HT1080 (cell line): ENCODE measurements at regions not wholly inside any gene's neighbourhood (a gene's known extent, or its start where the extent isn't known, plus 50 kb on each side); places are given as distances from the start of the nearest gene placed in this dataset.
"Not testable (repeated sequence)": the region's sequence is repeated elsewhere in the genome, so short reads cannot be mapped to it uniquely, and the experiment has no call there.

ENCODE experiments used
- DNase-seq: peaks from one replicate; pipeline ENCODE4 v3.0.0-alpha.2; 2015; ENCODE audit warnings: low read depth

DNA sequence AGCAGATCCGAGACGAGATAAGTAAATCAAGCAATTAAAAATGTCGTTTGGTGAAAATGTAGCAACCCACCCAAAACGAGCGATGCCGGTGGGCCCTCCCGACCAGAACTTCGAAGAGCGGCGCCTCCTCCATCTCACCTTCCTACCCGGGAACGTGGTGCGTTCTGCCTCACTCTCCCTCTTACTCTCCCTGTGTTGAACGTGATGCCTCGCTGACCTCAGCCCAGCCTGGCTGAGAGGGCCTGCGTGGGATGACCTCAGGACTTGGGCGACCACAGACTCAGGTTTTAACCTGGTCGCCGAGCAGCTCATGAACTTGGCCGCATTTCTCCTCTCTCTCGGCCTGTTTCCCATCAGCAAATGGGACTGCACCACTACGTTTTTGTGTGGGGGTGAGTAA is 69.7 kb upstream of the RPL38 start:
- no peak for DNase-seq

DNA sequence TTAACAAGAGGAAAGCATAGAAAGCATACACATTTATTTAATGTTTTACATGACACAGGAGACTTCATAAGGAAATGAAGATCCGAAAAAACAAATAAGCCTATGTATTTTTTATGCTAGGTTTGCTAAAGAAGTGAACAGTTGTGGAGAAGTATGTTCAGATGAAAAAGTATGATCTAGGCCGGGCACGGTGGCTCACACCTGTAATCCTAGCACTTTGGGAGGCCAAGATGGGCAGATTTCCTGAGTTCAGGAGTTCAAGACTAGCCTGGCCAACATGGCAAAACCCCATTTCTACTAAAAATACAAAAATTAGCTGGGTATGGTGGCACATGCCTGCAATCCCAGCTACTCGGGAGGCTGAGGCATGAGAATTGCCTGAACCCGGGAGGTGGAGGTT is 69.2 kb upstream of the RPL38 start:
- DNase-seq: not testable (repeated sequence)

DNA sequence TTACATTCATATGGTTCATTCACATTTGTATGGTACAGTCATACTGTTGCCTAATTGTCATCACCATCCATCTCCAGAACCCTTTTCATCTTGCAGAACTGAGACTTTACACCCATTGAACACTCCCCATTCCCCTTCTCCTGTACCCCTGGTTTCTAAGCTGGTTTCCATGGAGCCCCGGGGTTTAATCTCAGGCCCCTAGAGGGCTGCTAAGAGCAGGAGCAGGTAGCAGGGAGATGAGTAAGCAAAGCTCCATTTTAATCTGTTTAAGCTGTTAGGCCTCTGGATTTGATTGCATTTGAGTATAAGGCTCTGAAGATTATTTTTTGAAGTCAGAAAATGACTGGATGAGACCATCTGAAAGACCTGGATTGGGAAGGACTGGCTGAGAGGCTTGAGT is 68.5 kb upstream of the RPL38 start:
- DNase-seq: no peak

DNA sequence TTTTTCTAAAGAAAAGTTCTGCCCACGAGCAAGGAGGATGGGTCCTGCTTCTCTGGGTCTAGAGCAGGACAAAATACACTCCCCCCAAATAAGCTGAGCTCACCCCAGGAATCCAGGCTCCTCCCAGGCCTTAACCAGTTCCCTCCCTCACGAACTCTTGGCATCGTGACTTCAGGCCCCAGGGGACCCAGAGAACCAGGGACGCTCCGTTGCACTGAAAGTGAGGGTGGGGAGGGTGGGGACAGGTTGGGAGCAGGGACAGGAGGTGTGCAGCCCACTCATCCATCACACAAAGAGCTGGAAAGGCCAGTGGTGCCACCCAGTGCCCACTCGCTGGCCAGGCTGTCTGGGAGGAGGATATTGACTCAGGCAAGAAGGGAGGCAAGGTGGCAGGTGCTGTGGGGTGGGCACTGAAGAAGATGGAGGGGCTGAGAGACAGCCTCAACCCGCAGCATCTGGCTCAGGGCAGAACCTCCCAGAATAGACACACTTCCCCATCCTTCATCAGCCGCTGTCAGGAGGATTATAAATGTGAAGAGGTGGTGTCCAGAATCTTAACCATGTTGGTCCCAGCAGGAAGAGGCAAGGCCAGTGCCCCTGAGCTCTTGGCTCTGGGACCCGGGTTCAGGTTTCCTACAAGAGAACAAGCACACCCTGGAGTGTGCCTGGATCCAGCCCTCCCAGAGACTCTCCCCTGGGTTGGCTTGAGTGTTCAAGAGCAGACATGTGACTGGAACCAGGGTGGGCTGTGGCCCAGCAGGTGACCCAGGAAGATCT is 67.9 kb upstream of the RPL38 start:
- DNase-seq: no peak

DNA sequence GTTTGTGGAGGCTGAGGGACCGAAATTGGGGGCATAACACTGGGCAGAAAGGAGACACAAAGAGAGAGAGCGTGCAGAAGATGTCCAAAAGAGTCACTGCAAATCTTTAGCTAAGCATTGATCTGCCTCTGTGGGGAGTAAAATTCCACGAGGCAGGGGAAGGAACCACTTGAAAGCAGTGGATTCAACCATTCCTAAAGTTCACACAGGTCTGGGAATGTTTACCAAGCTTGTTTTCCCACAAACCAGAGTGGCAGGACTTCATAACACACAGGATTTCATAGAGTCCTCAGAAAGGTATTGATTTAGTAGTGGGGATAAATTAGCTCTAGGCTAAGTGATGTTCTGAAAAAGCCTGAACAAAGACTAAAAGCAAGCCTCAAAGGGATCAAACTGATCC is 66.1 kb upstream of the RPL38 start:
- no peak for DNase-seq

DNA sequence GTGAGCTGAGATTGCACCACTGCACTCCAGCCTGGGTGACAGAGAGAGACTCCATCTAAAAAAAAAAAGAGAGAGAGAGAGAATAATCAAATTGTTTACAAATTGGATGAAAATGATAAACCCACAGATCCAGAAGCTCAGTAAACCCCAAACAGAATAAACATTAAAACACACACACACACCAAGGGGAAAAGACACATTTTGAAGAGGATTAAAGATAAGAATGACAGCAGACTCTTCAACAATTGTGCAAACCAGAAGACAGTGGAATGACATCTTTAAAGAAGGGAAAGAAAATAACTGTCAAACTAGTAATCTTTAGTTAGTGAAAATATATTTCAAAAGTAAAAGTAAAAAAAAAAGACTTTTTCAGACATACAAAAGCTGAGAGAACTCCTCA is 64.4 kb upstream of the RPL38 start:
- DNase-seq: no peak

DNA sequence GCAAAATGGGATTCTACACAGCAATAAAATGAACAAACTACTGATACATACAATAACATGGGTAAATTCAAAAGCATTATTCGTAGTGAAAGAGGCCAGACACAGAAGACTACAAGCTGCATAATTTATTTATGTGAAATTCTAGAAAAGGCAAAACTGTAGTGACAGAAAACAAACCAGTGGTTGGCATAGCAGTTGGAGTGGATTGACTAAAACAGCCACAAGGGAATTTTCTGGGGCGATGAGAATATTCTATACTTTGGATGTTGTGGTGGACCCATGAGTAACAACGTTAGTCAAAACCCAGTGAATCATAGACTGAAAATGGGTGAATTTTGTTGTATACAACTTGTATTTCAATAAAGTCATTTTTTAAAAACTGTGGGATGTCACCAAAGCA is 63.2 kb upstream of the RPL38 start:
- DNase-seq: no peak

DNA sequence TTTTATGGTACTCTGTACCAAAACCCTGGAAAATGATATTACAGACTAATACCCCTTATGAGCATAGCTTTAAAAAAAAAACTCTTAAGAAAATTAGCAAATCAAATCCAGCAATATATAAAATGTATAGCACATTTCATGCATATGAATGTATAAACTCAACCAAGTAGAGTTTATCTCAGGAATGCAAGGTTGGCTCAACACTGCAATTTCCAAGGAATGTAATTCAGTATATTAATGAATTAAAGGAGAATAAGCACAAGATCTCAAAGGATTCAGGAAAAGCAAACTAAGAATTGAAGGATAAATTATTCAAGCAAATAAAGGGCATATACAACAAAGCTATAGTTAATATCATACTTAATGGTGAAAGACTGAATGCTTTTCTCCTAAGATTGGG is 61.9 kb upstream of the RPL38 start:
- DNase-seq: no peak

DNA sequence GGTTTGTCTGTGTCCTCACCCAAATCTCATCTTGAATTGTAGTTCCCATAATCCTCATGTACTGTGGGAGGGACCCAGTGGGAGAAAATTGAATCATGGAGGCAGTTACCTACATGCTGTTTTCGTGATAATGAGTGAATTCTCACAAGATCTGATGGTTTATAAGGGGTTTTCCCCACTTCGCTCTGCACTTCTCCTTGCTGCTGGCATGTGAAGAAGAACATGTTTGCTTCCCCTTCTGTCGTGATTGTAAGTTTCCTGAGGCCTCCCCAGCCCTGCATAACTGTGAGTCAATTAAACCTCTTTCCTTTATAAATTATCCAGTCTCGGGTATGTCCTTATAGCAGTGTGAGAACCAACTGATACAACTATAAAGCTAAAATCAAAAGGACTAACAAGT is 60.2 kb upstream of the RPL38 start:
- not testable (repeated sequence) for DNase-seq

DNA sequence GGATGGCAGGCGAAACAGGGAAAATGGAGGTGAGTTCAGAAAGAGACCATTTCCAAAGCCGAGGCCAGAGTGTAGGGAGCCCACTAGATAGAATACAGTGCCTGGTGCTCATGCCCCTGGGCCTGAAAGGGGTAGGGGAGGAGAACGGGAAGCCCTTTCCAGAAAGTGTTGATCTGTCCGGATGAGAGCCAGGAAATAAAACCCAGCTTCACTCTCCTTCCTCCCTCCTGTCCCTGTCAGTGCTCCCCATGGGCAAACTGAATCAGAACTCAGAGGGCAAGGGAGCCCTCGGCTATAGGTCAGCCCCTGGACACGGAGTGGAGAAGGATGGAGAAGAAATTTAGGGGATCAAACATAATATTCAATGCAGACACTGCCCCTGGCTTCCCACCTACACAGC is 57.7 kb upstream of the RPL38 start:
- no peak for DNase-seq

DNA sequence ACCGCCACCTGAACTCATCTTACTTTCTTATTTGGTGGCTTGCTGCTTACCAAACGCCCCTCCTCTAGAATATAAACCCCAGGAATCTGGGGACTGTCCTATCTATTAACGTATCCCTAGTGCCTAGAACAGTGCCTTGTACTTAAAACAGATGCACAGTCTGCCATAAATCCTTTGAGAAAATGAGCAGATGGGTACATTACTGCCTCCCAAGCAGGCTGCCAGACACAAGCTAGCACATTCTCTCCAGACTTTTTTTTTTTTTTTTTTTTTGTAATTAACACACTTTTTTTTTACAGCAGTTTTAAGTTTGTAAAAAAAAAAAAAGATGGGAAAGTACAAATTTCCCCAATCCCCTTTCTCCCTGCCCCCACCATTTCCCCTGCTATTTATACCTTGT is 57.3 kb upstream of the RPL38 start:
- no peak for DNase-seq

DNA sequence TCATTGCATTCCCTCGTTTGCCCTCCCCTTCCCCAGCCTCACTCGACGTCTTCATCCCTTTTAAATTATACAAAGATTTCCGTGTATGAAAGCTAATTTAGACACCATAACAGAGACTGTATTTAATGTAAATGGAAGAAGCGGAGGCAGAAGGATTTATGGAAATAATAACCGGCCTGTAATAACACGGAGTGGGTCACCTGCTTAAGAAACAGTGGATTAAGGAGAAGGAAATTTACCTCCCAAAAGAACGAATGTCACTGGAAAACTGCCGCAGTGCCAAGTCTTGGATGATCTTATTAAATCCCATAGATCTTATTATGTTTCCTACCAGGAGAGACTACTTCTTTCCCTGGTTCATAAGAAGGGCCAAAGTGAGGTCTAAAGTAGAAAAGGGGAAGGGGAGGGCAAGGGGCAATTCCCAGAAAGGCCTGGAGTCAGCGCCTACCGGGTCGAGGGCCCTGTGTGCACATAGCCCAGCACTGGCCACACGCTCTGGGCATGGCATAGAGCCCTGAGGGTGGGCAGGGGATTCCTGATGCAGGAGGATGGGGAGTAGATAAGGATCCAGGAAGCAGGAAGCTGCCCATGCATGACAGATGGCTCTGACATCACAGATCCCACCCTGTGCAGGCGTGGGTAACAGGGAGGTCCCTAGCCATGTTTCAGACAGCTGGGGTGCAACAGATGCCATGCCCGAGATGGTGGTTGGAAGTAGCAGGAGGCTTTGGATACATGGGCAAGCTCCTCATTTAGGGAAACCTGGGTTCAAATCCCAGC is 56.2 kb upstream of the RPL38 start:
- DNase-seq: no peak

DNA sequence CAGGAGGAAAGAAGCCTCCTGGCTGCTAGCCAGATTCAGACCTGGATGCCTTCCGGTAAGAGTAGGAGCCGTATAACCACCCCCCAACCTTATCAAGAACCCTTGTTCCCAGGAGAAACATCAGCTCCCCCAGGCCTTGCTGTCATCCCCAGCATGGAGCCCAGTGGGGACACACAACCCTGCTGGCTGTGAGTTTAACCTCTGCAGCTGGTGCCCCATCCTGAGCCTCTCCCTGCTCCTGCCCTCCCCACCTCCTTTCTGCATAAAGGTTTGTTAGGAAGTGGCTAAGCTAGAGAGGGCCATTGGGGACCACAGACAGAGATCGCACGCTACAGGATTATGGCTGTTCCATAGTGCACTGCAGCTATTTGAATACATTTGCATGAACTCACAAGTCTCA is 55.5 kb upstream of the RPL38 start:
- no peak for DNase-seq

DNA sequence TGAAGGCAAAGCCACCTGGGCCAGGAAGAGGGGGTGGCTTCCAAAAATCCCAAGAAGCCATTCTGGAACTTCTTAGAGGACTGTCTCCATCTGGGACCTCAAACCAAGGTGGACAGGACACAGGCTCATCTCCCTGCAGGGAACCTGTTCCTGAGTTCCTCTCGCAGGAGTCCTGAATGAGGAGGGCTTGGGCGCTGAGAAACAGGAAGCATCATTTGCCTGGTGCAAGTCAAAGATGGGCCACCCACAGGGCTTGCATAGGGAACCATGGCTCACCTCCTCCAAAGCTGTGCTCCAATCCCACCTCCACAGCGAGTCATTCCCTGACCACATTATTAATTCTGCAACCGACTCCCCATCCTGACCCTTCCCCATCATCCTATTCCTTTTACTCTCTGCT is 55.0 kb upstream of the RPL38 start:
- no peak for DNase-seq

DNA sequence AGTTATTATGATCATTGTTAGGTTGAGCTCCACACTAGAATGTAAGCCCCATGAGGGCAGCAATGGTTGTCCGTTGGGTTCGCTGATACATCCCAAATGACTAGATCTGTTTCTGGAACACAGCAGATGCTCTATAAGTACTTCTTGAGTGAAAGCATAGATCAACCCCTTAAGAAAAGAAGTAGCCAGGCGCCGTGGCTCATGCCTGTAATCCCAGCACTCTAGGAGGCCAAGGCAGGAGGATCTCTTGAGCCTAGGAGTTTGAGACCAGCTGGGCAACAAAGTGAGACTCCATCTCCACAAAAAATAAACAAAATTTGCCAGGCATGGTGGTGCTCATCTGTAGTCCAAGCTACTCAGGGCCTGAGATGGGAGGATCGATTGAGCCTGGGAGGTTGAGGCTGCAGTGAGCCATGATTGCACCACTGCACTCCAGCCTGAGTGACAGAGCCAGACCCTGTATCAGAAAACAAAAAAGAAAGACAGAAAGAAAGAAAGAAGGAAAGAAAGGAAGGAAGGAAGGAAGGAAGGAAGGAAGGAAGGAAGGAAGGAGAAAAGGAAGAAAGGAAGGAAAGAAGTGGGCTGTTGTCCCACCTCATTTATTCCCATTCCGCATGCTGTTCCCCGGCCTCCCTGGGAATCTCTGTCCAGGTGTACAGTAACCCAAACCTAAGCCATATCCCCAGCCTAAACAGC is 54.4 kb upstream of the RPL38 start:
- DNase-seq: no peak

DNA sequence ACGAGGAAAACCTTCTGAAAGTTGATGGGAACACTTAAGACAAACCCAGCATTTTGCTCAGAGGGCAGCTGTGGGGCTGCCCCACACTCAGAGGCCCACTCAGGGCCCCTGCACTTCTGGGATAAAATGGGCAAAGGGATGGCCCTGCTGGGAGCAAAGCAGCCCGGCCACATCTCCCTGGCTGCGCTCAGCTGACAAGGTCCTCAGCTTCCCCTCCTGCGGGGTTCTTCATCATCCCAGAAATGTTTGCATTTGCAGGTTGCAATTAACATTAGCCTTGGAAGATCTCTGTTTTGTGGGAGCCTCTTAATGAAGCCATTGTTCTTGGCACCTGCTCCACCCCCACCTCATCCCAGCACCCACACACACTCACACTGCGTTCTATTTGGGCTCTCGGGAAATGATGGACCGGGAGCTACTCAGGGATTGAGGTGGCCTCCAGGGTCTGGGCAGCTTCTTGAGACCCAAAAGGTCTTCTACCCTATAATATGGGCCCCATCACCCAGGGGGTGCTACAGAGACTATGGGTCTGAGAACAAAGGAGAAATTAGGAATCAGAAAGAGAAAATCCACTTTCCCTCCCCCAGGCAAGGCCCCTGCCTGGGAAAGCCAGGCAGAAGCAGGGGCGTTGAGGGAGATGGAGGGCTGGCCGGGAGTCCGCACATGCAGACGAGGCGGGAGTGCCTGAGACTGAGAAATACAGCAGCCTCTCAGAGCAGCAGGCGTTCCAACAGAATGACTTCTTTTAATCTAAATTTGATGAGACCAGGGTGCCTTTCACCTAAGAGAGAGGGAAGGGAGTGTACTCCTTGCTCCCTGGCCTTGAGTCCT is 53.7 kb upstream of the RPL38 start:
- no peak for DNase-seq

DNA sequence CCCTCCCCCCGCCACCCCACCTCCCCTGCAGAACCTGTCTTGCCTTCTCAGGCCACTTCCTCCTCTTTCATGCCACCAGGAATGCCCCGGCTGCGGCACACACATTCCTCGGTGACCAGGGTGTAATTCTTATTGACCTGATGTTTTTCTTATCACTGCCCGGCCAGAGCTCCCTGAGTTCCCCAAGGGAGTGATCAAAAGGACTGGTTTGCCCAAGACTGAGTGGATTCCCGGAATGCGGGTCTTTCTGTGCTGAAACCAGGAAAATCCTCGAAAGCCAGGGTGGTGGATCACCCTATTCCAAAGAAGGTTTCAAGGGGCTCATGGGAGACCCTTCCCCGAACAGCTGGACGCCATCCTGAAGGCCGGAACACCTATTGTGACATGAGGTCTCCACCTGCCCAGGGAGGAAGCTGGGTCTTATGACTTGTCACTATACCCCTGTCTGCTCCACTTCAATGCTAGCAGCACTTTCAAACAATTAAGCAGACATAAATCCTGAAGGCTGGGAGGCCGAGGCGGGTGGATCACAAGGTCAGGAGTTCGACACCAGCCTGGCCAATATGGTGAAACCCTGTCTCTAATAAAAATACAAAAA is 53.0 kb upstream of the RPL38 start:
- DNase-seq: no peak

DNA sequence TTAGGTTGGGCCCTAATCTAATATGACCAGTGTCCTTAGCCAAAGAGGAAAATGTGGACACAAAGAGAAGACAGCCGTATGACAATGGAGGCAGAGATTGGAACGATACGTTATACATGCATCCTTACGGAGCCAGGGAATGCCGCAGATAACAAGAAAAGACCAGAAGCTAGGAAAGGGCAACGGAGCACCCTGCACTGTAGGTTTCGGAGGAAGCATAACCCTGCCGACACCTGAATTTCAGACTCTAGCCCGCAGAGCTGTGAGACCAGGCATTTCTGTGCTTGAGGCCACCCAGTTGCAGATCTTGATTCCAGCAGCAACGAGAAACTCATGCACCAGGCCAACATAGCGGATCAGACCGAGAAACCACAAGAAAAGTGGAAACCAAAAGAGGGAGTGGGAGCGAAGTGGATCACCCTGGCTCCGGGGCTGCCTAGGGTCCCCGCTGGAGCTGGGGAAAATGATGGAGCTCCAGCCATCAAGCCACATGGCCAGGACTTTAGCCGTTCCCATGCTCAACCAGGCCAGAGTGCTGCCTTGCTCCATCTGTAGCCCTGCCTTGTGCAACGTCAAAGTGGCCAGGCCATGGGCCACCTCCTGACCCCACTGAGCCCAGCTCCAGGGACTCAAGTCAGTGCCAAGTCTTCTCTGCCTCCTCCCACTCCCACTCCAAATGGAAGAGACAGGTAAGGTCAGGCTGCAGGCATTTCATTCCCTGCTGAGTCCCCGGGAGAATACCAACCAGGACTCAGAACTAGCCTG is 51.7 kb upstream of the RPL38 start:
- DNase-seq: no peak

DNA sequence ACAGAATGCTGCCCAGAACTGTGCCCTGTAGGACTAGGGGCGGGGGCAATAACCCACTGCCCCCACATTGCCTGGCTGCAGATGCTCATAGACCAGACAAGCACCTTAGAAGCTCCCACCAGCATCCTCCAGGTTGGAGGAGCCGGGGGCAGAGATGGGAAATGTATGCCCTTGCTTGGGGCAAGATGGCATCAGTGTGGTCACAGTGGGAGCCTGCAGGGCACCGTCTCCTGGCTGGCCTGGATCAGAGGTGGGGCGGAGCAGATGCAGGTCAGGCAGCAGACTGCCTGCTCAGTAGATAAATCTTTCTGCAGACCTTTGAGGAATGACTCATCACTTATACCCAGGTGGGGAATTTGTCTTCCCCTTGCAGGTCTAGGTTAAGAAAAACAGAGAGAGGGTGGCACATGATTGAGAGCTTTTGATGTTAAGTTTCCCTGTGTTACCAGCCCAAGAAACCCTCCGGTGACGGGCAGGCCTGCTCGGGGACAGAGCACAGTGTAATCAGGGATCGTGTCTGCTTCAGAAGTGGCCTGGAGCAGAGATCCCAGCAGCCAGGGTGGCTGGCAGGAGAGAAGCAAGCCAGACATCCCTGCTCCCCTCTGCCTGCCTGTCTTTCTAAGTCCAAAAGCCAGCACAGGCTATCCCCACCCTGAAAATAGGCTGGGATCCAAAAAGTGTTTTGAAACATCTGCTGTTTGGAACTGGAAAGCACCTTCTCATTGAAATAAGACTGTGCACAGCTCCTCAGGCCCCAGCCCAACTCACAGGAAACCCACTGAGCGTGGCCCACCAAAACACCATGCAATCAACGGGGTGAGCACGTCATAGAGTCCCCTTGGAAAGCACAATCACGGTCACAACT is 50.7 kb upstream of the RPL38 start:
- no peak for DNase-seq

DNA sequence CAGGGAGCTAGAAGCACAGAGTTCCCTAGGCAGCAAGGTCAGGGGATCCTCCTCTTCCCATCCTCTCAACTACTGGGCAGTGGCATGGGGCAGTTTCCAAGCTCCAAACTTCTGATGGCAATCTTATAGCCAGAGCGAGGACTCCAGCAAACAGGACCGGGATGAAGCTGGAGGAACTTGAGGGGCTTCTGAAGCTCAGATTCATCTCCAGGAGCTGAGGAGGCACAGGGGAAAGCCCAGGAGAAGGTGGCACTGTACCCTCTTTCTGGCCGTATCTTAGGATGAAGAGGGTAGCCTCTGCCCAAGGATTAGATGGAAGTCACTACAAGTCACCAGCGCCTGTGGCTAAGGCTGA is 50.0 kb upstream of the RPL38 start:
- no peak for DNase-seq
